NCI-H1694 (cell line): ENCODE measurements at regions not wholly inside any gene's neighbourhood (a gene's known extent, or its start where the extent isn't known, plus 50 kb on each side); places are given as distances from the start of the nearest gene placed in this dataset.

Experiments
- DNase-seq: peaks from one replicate; lab custom pipeline; 2025; lab: John Stamatoyannopoulos, UW

DNA sequence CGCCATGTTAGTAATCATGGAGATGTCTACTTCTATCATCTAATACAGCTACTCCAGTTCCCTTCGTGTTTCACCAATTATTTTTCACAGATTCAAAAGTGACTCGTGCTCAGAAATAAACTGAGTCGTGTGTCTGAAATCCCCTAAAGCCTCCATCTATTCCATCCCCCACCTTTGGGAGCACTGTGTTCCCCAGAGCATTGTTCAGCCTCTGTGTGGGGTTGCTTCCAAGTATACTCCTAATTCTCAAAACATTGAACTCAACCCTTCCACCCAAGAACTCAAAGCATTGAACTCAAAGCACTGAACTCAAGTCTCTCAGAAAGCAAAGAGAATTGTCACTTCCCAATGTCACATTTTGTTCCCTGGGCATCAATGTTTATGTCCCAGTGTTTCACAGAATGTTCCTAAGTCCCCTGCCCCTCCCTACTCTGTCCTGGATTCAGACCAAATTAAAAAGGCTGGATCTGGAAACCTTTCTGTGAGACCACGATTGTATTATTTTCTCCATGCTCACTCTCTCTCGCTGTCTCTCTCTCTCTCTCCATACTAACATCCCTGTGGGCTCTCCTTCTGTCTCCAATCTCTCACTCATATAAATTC lies 138.5 kb upstream of the QRFPR start:
- DNase-seq: no peak

DNA sequence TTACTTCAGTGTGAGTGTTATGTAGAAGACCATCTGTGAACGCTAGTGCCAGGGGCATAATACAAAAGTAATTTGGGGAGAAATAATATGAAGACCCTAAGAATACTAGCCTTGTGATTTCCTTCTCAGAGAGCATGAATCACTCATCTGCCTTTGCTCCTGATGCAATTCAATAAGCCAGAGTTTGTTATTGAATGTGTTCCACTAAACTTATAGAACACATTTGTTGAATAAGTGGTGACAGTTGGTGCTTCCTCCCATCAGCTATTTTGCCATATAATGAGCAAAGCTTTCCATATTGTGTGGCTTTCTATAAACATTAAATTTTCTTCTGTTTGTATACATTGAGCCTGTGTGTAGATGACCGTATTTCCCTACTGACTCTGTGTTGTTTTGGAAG lies 136.4 kb upstream of the QRFPR start:
- DNase-seq: no peak

DNA sequence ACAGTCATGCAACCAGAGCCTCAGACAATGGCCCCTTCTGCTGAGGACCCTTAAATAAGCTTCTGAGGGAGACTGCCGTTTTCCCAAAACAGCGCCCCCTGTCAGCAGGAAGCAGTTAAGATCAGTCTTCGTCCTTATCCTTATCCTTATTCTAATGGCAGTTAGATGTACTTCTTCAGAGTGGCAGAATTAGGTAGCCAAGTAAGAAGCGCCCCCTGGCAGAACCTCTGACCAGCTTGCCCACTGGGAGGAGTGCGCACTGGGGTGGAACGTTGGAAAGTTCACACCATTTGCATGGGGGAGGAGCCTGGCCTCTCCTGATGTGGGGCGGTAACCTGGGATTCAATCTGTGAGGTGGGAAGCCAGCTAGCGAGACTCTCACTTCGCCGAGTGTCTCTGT lies 133.6 kb upstream of the QRFPR start:
- DNase-seq: no peak

DNA sequence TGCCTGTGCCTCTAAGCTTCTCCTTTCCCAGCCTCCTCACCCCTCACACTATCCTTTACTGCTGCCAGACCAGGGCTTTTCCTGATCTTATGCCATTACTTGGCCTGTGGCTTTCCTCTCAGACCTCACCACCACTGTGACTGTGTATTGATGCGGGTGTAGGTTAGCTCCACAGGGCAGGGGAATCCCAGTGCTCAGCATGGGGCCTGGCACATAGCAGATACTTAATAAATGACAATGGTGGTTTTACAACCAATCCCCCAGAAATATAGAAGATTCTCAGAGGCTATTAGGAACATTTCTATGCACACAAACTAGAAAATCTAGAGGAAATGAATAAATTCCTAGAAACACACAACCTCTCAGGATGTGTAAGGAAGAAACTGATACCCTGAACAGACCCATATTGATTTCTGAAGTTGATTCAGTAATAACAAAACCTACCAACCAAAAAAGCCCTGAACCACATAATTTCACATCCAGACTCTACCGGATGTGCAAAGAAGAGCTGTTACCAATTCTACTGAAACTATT lies 129.6 kb upstream of the QRFPR start:
- DNase-seq: no peak

DNA sequence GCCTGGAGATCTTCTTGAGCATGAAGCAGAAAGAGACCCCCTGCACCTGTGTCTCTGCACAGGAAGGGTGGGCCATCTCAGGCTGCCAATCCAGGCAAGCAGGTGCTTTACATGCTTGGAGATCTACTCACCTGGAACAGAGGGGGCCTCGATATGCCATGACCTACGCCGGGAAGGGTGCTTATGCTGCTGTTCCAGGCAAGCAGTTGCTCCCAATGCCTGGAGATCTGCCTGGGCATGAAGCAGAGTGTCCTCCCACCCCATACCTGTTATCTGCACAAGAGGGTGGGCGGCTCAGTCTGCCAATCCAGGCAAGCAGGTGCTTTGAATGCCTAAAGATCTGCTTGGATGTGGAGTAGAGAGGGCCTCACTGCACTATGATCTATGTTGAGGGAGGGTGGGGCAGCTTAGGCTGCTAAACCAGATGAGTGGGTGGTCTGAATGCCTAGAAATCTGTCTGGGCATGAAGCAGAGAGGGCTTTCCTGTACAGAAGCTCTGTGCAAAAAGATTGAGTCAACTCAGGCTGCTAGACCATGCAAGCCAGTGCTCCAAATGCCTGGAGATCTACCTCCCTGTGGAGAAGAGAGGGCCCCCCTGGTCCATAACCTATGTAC lies 104.5 kb upstream of the QRFPR start:
- DNase-seq: no peak

DNA sequence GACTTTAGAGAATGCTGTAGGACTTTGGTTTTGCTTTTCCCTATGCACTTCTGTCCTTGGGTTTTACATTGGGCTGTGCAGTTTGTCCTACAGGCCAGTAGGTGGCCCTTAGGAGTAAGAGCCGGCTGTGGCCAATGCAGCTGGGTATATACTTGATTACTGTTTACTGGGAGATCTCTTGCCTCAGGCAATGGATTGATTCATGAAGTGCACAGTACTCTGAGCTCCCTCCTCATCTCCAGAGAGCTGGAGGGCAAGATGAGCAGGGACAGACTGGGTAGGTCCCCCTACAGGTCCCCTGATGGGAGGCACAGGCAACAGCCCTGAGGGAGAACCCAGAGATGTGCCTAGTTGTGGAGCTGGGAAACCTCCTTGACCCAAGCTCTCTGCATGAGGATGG lies 103.8 kb upstream of the QRFPR start:
- no peak for DNase-seq

DNA sequence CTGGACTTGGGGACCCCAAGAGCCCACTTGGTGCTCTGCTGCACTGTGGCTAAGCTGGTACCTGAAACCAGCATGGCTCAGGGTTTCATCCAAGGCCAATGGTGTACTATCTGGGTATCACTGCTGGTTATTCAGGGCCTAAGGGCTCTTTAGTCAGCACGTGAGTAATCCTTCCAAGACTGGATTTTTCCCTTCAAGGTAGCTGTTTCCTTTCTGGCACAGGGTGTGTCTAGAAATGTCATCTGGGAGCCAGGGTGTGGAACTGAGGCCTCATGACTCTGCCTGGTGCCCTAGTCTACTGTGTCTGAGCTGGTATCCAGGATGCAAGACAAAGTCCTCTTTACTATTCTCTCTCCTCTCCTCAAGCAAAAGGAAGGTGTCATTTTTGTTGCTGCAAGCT lies 99.0 kb upstream of the QRFPR start:
- DNase-seq: no peak

DNA sequence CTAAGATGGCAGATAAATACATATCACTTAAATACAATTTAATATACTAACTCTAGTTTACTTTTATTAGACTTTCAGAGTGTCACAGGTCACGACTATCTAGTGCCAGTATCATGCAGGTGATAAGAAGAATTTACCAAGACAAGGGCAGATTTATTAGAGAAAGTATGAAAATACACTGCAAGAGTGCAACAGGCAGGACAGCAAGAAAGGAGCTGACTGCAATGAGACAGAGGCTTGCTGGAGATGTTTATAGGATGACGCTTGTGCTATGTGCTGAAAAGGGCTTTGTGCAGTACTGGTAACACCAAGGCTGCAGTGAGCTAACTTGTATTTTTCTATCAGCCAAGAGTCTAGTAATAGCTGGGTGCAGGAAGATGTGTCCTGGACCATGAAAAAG lies 96.7 kb upstream of the QRFPR start:
- no peak for DNase-seq

DNA sequence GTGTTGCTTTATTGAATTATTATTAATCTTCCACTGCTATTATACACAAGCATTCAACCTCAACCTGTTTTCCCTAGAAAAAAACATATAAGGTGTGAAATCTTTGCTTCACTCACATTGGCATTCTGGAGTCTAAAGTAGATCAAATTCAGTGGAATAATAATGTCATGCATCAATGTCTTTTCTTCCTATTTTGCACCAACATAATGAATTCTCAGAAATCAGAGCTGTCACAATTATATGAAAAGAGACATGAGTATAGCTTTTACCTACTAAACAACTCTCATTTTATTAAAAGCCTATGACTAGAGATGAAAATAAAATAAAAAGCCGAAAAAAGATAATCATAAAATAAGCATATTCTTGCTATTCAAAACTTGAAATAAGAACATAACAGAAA lies 96.3 kb upstream of the QRFPR start:
- DNase-seq: no peak

DNA sequence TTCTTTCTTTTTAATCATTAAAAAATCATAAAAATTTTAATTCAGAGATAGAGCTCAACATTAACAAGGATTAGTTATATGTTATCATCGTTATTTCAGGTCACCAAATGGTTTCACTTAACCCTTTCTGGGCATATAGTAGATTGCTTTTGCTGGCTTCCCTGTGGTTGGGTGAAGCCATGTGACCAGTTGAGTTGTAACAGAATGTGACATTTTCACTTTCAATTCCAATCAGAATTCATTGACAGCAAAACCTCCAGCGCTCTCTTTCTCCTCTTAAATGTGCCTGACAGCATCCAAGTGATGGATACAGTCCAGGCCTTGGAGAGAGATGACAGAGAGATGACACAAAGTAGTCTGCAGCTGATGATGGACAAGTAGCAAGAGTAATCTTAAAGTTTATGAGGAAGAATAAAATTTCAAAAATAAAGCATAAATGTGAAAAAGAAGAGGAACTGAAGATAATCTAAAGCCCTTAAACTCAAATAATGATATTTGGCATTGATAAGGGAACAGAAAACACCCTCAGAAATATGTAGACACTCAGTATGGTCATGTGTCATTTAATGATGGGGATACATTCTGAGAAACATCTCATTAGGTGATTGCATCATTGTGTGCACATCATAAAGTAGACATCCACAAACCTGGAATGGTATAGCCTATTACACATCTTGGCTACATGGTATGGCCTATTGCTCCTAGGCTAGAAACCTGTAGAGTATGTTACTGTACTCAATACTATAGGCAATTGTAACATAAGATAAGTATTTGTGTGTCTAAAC lies 92.3 kb upstream of the QRFPR start:
- DNase-seq: no peak

DNA sequence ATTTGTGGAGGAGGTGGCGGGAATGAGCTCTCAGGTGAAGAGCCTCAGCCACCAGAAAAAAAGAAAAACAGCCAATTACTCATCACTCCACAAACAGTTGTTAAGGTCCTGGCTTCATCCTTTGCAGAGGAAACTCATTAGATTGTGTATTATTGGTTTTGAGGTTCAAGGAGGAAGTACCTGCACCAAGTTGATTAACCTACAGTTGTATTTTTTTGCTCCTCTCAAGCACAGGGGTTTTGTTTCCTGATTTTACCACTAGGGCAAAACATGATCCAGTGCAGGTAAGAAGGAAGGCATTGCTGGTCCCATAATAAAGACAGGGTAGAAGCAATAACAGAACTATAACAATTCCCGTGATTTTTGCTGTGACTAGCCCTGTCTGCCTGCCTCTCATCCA lies 84.0 kb upstream of the QRFPR start:
- no peak for DNase-seq

DNA sequence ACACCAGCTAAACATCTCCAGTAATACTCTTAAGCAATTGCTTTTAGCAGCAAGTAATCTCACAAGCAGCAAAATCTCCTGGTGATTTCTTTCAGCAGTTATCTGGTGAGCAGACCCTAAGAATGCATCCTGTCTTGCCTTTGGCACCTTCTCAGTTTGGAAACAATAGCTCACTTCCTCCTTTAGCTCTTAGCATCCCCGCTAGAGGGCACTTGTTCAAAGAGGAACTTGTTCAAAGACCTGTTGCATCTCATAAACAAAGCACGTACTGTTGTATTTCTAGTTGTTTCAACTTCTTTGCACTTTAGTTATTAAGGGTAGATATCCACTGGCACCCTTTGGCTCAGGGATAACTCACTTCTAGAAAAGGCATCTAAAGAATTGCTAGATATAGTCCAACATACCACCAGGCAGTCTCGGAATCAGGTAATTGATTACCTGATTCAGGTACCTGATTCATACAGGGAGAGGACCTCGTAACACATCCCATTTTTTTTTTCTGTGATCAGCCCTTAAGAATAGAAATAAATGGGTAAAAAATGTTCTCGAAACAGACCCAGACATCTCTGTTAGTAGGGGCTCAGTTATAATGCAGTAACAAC lies 81.9 kb upstream of the QRFPR start:
- DNase-seq: peak; percentile 5

DNA sequence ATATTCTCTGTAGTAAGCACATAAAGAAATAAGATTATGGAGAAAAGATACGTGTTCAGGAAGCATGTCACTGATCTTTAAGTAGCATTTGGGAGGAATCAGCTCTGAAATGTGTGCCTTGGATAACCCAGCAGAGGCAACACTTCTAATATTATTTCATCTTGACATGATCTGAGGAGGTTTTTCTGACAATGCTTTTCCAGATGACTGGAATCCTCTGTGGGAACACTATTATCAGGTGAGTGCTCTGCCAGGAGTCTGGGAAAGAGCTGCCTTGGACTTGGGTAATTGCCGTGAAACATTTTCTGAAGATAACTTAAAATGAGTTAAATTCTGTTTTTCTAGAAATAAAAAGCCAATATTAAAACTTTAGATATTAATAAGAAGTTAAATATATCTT lies 78.2 kb upstream of the QRFPR start:
- no peak for DNase-seq

DNA sequence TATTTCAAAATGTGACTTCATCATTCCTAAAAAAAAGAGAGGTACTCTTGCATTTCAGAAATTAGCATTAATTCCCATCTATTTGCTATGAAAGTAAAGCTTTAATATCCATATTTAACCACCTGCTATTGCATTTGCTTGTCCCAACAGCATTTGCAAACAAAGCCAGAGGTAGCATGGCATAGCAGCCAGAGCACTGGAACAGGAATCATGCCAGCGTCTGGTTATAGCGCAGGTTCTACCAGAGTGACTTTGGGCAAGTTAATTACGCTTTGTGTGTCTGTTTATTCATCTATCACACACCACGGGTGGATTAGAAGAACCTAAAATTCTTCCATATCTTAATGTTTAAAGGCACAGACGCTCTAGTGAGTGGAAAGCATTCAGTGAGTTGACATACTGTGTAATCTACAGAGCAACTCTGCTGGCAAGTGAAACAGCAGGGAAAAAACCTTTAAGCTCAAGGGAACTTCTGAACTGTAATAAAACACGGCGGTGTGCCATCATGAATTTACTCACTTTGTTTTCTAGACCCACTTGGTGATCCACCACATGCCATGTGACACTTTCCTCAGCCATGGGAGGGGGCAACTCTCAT lies 76.6 kb upstream of the QRFPR start:
- DNase-seq: no peak

DNA sequence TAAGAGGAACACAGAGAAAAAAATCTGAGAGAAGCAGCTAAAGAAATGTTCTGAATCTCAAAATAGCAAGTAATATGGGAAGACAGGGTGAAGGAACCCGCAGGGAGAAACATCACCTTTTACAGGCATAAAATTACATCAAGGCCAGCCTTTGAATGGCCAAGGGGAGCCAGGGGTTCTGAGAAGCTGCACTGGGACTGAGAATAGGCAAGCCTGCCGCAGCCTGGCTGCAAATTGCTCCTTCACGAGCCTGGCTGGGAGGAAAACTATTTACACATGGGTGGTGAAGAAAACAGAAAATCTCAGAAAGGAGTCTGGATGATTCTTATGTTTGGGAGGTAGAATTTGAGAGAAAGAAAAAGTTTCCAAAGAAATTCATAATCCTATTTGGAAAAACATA lies 74.5 kb upstream of the QRFPR start:
- DNase-seq: no peak

DNA sequence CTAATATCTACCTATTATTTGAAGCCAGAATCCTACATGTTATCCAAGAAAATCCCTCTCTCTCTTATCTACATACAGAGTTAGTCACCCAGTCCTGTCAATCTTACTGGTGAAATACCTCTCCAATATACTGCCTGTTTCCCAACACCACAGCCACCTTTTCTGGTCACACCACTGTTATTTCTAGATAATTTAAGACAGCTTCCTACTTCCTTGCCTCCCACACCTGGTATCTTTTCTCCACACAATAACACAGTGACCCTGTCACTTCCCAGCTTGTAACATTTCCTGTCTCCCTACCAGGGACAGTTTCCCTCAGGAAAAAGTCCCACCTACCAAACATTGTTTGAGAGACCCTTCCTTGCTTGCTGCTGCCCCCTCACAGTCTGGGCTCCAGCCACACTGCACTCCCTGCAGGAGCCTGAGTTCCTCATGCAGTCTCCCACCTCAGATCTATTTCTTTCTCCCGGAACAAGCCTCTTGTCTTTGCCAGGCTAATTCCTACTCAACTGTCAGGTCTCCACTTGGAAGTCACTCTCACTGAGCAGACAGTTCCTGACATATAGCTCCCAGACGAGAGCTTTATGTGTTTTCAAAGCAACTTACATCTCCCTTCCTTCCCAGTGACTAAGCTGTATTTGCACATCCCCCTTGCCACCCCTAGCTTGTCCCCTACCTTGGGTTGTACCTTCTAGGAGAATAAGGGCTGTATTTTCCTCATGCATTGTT lies 73.6 kb upstream of the QRFPR start:
- DNase-seq: no peak

DNA sequence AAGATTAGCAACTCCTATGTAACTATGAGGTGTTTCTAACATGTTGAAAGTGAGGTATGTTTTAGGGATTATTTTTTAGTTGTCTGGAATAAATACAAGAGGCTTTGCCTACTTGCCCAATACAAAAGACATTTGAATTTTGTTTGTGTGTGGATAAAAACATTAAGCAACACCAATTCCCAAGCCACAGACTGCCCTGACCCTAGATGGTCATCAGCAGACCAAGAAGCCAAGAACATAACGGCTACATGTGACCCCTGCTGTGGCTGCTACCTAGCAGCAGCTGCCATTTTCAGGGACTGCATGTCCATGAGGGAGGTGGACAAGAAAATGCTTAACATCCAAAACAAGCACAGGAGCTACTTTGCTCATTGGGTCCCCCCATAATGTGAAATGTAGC lies 70.5 kb upstream of the QRFPR start:
- DNase-seq: no peak

DNA sequence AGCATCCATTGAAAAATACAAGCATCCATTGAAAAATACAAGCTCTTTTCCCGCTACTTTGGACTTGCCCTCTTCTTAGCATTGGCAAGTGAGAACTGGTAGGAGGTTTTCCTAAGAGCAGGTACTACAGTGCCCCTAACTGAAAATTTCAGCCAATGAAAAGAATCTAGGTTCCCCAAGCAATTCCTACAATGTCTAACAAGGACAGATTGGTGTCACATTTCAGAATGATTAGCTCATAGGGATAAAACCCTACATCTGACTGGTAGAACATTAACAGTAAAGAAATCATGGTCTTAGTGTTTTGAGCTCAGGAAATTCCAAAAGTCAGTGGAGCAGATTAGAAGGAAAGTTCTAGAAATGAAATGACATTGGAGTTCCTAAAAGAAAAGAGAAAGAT lies 68.6 kb upstream of the QRFPR start:
- no peak for DNase-seq

DNA sequence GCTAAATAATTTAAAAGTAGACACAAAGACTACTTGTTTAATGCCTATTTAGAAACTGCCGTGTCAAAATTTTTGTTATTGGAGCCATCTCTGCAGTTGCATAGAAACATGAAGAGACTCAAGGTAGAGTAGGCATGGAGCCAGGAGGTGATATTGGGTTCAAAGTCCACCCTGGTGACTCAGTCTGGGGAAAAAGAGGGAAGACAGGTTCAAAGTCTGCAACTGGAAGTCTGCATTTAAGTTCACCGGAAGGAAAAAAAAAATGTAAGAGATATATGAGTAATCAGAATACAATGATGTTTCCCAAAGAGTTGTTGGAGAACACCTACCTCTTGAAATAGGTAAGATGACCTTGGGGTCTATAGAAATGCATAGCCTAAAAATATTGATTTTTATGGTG lies 67.4 kb upstream of the QRFPR start:
- DNase-seq: no peak

DNA sequence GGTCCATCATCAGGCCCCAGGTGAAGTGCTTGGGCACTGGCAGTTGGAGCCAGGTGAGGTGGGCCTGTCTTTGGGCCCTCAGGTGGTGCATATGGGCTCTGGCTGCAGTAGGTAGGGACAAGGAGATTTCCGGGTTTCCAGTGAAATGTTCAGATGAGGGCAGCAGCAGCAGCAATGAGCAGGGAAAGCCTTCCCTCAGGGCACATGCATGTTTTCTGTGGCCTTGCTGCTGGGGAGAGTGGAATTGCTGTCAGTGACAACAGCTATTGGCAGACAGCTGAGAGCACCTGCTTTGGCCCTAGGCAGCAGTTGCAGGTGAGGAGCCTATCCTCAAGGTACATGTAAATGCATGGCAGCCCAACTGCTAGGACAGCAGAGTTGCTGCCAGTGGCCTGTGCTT lies 58.9 kb upstream of the QRFPR start:
- DNase-seq: no peak
